ENCODE measurements at regions not wholly inside any gene's neighbourhood (a gene's known extent, or its start where the extent isn't known, plus 50 kb on each side); places are given as distances from the start of the nearest gene placed in this dataset.

DNA sequence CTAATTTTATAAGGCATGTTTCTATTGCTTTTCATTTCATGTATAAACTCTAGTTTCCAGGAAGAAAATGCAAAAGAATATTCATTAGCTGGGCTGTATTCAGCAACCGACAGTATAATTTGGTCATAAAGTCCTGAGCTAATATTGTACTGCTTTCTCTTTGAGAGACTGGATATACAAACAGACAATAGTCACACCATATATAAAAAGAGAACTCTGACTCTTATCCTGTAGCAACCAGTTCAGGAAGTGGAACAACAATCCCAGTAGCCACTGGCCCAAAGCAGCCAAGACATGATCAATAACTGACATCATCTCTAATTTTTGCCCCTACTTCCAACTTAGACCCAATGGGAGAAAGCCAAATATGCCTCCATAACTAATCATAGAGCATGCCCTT, 160.8 kb downstream of the FSIP2 start:
- TF ChIP-seq, protein P1, sequence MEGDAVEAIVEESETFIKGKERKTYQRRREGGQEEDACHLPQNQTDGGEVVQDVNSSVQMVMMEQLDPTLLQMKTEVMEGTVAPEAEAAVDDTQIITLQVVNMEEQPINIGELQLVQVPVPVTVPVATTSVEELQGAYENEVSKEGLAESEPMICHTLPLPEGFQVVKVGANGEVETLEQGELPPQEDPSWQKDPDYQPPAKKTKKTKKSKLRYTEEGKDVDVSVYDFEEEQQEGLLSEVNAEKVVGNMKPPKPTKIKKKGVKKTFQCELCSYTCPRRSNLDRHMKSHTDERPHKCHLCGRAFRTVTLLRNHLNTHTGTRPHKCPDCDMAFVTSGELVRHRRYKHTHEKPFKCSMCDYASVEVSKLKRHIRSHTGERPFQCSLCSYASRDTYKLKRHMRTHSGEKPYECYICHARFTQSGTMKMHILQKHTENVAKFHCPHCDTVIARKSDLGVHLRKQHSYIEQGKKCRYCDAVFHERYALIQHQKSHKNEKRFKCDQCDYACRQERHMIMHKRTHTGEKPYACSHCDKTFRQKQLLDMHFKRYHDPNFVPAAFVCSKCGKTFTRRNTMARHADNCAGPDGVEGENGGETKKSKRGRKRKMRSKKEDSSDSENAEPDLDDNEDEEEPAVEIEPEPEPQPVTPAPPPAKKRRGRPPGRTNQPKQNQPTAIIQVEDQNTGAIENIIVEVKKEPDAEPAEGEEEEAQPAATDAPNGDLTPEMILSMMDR (IDR thresholded peaks at IDR 0.05): no peak
- no peak for TF ChIP-seq POLR2A (IDR thresholded peaks at IDR 0.05)
